CD4-positive, alpha-beta T cell treated with Interleukin-2 at 100 ng/mL for 4 hours (primary cell): ENCODE measurements at regions not wholly inside any gene's neighbourhood (a gene's known extent, or its start where the extent isn't known, plus 50 kb on each side); places are given as distances from the start of the nearest gene placed in this dataset.

Experiments used
- DNase-seq: peaks from one replicate; pipeline ENCODE4 v3.0.0-alpha.2; 2020; ENCODE audit warnings: low spot score

DNA sequence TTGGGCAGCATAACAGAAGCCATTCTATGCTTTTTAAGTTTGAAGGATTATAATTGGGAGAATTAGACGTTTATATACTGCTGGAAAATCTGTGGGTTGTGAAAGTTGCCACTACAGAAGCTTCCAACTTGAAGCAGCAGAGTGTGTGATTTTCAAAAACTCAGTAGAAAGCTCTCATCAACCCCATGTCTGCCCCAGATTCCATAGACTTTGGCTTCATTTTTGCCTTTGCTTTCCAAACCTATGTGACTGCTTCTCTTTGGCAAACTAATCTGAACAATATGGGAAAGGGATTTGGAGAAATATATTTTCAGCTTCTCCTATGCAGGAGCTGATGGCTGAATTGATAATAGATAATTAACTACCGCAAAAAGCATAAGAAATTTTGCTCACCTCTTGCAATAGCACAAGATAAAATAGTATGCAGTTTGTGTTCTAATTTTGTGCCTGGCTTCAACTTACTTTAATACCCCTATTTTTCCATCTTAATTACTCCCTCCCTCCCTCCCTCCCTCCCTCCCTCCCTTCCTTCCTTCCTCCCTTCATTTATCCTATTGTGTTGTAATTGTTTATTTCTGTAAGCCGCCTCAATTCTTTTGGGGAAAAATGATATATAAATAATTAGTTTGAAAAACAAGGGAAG, 214.1 kb upstream of the HS3ST5 start:
- no peak for DNase-seq

DNA sequence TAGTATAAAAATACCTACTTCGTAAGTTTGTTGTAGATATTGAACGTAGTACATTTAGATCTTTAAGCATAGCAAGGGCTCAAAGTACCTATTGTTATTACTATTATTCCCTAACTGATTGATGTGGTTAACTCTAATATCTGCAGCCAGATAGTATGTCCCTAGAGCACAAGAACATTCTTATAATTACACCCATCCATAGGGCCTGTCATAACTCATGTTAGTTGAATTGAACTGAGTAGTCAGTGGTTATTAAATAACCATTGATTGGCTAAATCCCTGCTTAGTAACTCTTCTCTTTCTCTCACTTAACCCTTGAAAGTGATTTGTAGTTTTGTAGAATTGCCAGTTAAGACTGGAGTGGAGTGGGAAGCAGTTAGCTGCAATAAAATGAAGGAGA, 207.5 kb upstream of the HS3ST5 start:
- DNase-seq, result no peak

DNA sequence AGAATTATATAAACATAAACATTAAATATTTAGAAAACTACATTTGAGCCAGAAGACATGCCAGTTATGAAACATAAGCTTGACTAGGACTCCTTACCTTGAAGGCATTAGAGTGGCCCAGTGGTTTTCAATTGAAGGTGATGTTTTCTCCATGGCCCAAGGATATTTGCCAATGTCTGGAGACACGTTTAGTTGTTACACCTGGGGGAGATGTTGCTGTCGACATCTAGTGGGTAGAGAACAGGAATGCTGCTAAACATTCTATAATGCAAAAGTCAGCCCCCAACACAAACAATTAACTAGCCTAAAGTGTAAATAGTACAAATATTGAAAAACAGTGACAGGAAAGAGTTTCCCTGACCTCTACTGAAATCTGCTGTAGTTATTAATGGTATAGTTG, 200.9 kb upstream of the HS3ST5 start:
- DNase-seq, result no peak

DNA sequence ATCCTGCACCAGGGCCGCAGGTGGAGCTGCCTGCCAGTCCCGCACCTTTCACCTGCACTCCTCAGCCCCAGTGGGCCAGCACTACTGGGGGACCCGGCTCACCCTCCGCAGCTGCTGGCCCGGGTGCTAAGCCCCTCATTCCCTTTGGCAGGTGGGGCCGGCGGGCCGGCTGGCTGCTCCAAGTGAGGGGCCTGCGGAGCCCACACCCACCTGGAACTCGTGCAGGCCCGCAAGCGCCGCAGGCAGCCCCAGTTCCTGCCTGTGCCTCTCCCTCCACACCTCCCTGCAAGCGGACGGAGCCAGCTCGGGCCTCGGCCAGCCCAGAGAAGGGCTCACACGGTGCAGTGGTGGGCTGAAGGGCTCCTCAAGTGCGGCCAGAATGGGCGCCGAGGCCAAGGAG, 199.0 kb upstream of the HS3ST5 start:
- no peak for DNase-seq

DNA sequence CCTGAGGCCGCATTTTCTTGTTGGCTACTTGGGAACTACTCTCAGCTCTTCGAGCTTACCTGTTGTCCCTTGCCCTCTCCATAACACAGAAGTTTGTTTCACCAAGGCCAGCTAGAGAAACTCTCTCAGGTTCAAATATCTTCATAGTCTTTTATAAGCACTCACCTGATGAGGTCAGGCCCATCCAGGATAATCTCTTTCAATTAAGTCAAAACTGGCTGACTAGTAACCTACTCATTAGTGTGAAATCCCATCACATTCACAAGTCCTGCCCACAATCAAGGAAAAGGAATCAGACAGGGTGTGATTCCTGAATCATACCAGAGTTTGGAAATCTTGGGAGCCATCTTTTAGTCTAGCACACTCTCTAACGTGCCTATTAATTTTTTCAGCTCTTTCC, 195.2 kb upstream of the HS3ST5 start:
- DNase-seq, result no peak

DNA sequence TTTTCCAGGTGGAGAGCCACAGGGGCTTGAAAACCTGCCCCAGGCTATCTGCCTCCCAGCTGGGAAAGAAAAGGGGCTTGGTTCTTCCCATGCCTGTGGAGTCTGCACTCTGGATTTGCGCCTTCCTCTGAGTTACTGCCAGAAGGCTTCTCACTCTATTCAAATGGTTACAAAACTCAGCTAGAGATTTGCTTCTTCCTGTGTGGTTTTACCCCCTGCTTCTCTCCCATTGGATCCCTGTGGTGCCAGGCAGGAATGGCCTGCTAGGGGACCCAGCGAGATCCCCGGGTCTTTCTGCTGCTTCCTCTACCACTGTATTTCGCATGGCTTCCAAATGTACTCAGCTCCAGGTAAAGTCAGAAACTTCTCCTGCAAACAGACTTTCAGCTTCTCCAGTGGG, 192.0 kb upstream of the HS3ST5 start:
- DNase-seq, result no peak

DNA sequence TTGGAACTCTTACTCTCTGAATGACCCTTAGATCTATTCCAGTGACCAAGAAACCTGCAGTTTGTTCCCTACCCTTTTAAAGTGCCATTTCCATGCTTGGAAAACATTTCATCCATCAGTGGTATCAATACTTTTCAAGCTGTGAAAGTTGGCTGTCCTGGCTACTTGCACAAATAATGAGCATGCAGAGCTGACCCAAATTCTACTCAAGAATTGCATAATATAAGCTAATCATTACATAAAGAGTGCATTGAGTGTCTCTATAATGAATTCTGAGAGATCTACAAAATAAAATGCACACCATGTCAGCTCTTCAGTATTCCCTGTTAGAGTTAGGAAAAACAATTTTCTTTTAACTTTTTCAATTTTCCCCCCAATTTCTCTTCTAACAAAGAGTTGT, 181.3 kb upstream of the HS3ST5 start:
- no peak for DNase-seq

DNA sequence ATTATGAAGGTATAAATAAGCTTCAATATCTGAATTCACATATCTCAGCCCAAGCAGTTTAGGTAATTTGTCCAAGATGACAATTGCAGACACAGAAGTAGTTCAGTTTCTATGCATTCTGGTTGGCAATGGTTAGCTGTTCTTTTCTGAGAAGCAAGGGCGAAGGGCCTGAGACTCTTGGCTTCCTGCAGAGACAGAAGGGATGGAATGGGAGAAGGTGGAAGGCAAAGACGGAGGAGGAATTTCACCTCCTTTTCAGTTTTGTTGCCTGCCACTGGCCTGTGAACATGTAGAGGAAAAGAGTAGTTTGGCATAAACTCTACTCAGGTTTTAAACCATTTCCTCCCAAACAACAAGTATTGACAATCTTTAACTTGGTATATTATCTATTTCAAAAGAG, 180.7 kb upstream of the HS3ST5 start:
- DNase-seq, result no peak

DNA sequence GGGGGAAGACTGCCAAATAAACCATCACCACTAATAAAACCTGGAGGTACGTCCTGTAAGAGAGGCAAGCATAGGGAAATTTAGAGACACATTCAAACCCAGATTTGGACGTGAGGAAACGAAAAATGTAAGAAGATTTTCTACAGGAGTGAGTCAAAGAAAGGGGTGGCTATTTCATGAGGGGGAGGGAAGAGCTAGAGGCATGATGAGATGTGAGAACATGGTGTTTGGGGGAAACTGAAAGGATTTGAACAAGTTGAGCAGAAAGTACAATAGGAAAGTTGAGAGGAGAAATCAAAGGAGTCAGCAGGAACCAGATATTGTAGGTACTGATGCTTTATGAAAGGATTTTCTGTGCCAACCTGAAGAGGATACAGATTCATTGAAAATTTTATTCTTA, 179.1 kb upstream of the HS3ST5 start:
- DNase-seq, result no peak

DNA sequence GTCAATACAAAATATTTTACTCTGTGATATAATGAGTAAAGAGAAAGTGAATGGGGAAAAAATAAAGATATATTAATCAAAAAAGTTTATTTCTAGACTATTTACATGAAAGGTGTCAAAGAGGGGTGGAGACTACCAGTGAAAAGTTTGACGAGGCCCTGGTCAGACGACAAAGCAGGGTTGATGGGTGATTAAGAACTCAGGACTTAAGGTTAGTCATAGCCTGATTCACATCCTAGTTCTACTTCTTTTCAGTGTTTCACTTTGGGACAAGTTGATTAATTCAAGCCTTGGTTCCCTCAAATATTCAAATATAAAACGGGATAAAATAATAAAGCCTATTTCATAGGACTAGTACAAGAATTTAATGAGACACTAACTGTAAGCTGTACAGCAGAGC, 178.2 kb upstream of the HS3ST5 start:
- DNase-seq, result no peak

DNA sequence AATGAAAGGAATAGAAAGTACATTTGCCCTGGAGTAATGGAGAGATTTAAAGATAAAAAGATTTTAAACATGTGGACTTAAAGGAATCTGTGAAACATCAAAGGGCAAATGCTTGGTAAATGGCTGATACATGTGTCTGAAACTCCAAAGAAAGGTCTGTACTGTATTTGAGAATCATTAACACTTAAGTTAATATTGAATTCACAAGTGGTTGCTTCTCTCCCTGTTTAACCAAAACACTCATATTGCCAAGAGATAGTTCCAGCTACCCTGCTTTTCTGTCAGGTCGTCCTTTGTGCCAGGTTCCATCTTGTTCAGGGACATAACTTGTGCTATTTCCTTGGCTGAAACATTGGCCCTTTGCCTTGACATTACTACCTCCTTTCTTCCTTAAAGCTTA, 171.3 kb upstream of the HS3ST5 start:
- no peak for DNase-seq

DNA sequence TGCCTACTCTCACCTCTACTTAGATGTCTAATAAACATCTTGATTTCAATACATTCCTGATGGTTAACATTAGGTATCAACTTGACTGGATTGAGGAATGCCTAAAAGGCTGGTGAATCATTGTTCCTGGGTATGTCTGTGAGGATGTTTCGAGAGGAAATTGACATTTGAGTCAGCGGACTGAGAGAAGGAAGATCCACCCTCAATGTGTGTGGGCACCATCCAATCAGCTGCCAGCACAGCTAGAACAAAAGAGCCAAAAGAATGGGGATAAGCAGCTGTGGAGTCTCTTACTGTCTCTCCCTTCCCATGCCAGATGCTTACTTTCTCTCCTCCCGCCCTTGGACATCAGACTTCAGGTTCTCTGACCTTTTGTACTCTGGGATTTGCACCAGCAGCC, 128.6 kb upstream of the HS3ST5 start:
- no peak for DNase-seq

DNA sequence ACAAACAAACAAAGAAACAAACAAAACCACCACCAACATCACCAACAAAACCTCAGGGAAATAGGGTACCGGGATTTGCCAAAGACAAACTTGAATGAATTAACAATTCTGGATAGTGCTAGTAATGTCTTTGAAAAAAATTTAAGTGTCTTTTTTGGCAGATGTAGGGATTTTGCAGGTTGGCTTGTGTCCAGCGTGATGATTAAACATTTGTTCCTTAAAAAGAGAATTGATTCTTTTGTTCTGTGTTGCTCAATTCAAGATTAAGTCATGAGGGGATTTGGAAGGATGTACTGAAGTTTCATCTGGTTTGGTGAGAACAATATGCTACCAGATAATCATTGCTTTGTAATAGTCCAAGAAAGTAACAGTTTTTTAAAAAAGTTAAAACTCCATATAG, 125.1 kb upstream of the HS3ST5 start:
- no peak for DNase-seq

DNA sequence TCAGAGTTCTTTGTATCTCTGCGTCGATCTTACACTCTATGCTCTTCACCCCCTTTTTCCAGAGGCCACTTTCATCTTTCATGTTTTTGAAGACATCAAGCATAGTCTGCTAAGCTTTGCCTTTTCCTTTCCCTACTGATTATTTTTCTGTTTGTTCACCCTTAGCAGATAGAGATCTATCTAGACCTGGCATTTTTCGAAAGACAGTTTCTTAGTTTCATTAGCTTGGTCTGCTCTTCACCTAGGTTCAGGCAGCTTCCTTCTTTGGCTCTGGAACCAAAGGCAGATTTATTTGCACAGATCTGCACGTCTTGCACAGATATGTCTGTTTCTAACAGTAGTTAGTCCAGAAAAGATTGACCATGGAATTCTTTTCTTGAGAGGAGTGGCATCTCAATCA, 122.7 kb upstream of the HS3ST5 start:
- no peak for DNase-seq

DNA sequence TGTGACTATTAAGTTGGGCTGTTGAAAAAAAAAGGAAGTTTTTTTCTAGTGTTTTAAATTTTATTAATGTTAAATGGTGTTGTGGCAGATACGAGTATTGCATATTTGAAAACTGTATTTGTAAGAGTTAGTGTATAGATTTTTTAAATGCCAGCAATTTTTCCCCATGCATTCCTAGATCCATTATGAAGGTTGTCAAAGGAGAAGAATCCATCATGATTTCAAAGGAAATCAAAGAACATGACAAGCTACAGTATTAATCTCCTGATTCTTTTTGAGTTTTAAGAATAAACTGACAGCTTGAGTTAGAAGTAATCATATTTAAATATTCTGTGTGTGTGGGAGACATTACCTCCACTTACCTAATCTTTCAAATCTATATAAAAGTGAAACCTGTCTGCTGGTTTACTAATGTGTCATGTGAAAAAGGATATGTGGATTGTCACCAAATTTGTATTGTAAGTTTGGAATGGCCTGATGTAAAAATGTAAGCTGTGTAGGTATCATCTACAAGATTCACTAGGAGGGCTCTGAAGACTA, 111.0 kb upstream of the HS3ST5 start:
- DNase-seq, result no peak

DNA sequence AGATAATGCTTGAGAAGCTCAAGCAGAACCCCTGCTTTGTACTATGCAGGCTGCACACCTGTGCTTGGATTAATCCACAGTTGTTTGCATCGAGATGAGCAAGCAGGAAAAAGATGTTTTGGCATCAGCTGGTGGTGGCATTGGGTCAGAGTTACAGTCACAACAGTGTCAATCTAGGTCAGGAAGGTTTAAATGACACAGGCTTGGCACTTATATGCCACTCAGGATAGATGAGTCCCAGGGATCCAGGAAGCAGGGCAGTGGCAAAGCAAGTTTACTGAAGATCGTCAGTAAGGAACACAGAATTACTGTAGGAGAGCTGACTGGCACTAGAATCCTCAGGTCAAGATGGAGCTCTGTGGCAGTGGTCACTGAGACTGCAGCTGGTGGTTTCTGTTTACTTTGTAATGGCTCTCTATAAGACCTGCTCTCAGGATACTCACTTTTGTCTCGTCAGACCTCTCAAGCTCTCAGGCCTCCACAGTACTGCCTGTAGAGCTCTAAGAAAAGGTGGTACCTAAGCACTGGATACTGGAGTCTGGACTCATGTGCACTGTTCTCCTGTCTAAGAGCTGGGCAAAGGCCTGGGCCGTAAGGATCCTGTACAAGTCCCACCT, 110.1 kb upstream of the HS3ST5 start:
- no peak for DNase-seq

DNA sequence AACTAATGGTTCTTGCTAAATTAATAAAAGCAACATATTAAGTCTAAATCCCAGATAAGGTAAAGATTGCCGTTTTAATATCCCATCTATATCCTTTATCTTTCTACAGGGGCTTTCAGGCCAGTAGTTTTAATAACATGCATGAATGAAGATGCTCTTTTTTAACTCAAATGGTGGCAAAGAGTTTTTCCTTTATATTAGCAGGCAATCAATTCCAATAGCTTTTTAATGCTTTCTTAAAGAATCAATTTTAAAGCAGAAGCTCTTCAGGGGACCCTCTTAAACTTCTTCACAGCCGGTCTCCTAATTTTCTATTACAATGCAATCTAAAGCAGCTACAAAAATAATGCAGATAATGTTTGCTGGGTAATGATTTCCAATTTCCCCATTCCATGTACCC, 107.8 kb upstream of the HS3ST5 start:
- DNase-seq, result no peak

DNA sequence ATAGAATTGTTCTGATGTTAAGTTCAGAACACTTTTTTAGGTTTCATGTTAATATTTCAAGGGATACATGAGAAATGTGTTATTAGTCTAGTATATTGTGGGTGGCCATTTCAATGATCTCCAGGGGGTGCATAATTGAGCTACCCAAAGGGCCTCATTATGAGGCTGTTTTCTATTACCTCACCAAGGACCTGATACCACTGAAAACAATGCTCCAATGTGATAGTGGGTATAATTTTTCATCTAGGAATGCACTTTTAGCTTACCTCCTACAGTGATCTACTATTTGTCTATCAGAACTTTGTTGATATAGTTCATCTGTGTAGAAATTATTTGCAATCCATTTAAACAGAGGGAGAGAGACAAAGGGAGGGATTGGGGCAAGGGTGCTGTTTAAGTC, 106.8 kb upstream of the HS3ST5 start:
- DNase-seq, result no peak

DNA sequence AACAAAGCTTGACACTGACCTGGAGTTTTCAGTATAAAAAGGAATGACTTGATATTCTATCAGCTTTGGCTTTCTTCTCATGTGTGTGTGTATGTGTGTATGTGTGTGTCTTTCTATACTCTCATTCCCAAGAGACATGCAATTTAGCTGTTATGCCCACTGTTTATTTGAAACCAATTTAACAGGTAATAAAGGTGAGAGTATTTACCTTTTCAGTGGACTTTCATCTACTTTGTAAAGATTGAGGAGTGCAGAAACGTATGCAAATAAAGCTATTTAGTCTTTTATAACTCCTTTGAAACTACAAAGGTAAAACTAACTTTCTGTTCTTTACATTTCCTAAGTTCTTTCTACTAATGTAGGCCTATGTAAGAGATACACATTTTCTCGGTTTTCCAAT, 103.5 kb upstream of the HS3ST5 start:
- DNase-seq, result no peak

DNA sequence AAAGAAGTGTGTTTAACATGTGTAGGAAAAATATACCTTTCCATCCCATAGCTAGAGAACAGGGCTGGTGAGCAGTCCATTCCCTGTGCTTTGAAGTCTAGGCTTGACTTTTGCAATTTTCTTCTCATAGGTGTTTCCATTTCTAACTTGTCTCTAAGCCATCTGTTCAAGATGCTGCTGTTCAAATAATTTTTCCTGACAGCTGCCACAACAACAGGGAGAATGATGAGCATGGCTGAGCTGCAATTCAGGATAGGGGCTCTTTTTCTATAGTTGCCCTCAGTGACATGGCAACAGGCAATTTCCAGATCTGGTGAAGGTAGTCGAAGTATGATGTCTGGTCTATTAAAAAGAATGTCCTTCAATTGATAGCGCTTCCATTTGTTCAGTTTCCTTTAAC, 103.0 kb upstream of the HS3ST5 start:
- DNase-seq, result no peak

DNA sequence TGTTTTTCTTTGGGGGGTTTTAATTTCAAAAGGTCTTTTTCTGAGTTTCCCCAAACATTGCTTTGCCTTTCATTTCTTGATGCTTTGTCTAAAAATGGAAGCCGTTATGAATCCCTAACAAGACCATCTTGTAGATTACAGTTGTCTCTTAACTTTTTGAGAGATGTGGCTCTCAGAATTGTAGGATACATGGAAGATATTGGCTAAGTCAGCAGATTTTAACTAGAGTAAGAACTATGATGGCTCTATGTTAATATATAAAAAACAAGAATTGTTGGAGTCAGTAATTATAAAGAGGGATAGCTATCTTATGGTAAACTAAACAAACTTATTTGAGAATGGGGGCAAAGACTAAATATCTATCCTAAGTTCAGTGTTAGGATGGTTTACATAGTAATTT, 96.6 kb upstream of the HS3ST5 start:
- no peak for DNase-seq

DNA sequence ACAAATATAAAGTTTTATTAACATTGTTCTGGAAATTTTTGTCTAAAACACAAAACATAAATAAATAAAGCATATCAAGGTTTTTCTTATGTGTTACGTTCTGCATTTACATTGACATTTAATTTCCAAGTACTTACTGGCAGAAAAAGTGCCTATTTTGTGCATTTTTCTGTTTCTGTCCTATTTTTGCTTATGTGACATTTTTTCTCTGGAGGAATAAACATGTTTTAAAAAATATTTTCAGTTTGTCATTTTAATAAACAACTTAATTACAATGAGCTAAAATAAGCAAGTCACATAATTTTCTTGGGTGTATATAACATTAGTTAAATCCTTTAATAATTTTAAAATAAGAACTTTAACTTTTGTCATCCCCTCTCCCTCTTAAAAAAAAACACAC, 94.4 kb upstream of the HS3ST5 start:
- no peak for DNase-seq

DNA sequence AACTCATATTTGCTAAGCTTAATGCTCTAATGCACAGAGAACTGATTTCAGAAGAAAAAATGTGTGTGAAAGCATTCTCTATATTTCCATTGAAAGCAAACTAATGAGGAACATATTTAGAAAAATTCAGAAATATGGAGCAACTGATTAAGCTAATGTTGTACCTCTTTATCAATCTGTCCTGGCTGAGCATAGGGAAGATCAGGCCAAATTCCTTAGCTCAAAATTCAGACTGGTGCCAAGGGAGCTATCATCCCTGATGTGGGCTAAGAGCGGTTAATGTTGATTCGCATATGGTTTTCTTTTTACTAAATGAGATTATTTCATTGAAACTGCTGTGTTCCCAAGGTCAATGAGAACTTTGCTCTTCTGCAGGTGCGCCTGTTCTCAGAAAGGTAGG, 93.9 kb upstream of the HS3ST5 start:
- DNase-seq, result no peak

DNA sequence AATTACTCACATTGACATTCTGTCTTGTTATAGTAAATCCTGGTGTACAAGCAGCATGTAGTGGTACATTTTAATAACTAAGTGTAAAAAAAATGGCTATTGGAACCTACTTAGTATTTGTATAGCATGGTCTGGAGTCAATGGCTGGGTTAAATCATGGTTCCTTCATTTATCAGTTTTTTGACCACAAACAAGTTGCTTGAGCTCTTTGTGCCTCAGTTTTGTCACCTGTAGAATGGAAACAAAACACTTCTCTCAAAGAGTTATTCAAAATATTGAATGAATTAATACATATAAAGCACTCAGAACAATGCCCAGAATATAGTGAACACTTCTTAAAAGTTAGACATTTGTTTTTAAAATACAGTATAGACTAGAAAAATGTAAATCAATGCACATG, 93.2 kb upstream of the HS3ST5 start:
- DNase-seq, result no peak
